A673 (cell line): ENCODE measurements at regions not wholly inside any gene's neighbourhood (a gene's known extent, or its start where the extent isn't known, plus 50 kb on each side); places are given as distances from the start of the nearest gene placed in this dataset.

ENCODE experiments used
- EZH2 ChIP-seq: fragments of 200-600 bp; sonication (generic); IDR thresholded peaks from 2 replicates; pipeline ENCODE4 v1.6.1; 2017; ENCODE audit warnings: borderline replicate concordance, low read depth, mild to moderate bottlenecking, mixed read lengths, antibody characterized with exemption, low read length; ENCODE audit not compliant: poor library complexity, severe bottlenecking
- TF ChIP-seq, protein P1 (sequence below): fragments of 300-800, 200-600 bp; sonication (generic); conservative IDR thresholded peaks from 2 replicates; pipeline ENCODE4 v1.5.1; 2017; ENCODE audit warnings: low read depth, mild to moderate bottlenecking, antibody characterized with exemption, low read length, moderate library complexity, mixed read lengths

DNA sequence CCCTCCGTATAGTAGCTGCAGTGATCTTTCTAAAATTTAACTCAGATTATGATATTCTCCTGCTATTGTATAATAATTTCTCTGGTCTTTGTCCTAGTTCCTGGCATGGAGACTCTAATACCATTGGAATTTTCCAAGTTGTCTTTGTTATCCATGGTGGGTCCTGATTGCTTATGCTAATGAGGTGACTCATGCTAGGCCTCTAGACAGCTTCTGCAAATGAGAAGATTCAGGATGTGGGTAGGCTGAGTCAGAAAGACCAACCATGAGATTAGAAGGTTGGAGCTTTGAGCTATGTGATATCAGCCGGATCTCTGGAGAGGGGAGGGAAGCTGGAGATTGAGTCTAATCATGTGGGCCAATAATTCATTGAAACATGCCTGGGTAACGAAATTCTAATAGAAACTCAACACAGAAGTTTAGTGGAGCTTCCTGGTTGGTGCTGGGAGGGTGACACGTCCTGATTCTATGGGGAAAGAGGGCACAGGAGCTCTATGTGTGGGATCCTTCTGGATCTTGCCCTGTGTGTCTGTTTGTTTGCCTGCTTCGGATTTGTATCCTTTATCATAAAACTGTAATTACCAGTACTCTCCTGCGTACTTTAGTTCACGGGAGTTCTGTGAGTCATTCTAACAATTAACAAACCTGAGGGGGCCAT, 73.2 kb upstream of the CNIH3 start:
- TF ChIP-seq, protein P1, sequence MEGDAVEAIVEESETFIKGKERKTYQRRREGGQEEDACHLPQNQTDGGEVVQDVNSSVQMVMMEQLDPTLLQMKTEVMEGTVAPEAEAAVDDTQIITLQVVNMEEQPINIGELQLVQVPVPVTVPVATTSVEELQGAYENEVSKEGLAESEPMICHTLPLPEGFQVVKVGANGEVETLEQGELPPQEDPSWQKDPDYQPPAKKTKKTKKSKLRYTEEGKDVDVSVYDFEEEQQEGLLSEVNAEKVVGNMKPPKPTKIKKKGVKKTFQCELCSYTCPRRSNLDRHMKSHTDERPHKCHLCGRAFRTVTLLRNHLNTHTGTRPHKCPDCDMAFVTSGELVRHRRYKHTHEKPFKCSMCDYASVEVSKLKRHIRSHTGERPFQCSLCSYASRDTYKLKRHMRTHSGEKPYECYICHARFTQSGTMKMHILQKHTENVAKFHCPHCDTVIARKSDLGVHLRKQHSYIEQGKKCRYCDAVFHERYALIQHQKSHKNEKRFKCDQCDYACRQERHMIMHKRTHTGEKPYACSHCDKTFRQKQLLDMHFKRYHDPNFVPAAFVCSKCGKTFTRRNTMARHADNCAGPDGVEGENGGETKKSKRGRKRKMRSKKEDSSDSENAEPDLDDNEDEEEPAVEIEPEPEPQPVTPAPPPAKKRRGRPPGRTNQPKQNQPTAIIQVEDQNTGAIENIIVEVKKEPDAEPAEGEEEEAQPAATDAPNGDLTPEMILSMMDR: no peak
- no peak for TF ChIP-seq EZH2
